ENCODE measurements at regions not wholly inside any gene's neighbourhood (a gene's known extent, or its start where the extent isn't known, plus 50 kb on each side); places are given as distances from the start of the nearest gene placed in this dataset.

DNA sequence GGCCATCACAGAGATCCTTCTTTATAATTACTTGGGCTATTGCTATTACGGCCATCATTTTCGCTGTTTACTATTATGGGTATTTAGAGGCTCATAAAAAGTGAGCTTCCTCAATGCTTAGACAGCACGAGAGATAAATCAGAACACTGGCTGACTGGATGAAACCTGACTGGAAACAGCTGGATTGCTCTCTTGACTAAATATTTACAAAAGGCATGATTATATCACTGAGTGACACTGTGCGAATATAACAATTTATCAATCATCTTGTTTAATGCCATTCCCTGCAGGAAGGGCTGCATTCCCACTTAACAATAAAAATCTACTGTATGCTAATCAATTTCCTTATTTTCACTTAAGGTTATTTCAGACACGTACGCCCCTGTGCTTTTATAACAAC, 260.1 kb upstream of the ARID1B start:
- no peaks in the 10 kb centered on the region for H3K4me1 ChIP-seq (ENCODE audit: control insufficient read depth, insufficient read depth, low read length)
- no CpG with 5 or more reads among the region's 6 CpGs for WGBS (ENCODE audit: insufficient coverage)
- no peak overlapping the region for H3K27ac ChIP-seq (ENCODE audit: low read depth, low read length)
- H3K27me3 ChIP-seq (ENCODE audit: control insufficient read depth, insufficient read depth, low read length): no peaks in the 10 kb centered on the region
- H3K4me3 ChIP-seq (ENCODE audit: low read depth, low read length): no peak overlapping the region
- no peaks in the 10 kb centered on the region for H3K36me3 ChIP-seq (ENCODE audit: control insufficient read depth, insufficient read depth, low read length)
- no peaks in the 10 kb centered on the region for H3K9me3 ChIP-seq (ENCODE audit: control insufficient read depth, insufficient read depth, low read length)
- peak in 2 of 6 donors; percentile 15 to 85 for DNase-seq (ENCODE audit: low read depth in 4 of 6, low spot score in 6 of 6)

DNA sequence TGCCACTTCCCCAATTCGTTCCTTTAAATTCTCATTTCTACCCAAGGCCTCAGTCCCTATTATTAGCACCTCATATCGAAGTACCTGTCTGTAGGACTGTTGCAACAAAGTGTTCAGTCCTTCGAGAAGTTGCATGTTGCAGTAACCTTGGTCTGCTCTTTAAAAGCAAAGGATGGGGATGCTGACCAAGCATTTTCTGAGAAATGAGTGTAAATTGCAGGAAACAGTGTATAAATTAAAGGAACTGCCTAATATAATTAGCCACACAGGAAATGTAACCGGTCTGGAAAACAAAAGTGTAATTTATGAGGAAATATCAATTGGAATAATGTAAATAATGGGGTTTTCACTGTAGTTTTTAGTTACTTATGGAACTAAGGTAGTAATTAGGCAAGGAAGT, 261.9 kb upstream of the ARID1B start:
- H3K9me3 ChIP-seq (ENCODE audit: control insufficient read depth, insufficient read depth, low read length): no peaks in the 10 kb centered on the region
- no peak for DNase-seq (ENCODE audit: low read depth in 4 of 6, low spot score in 6 of 6)
- 100% methylated on average over 2 of the region's 4 CpGs for WGBS (ENCODE audit: insufficient coverage)
- no peaks in the 10 kb centered on the region for H3K27me3 ChIP-seq (ENCODE audit: control insufficient read depth, insufficient read depth, low read length)
- no peaks in the 10 kb centered on the region for H3K4me1 ChIP-seq (ENCODE audit: control insufficient read depth, insufficient read depth, low read length)
- no peaks in the 10 kb centered on the region for H3K36me3 ChIP-seq (ENCODE audit: control insufficient read depth, insufficient read depth, low read length)
- no peak overlapping the region for H3K4me3 ChIP-seq (ENCODE audit: low read depth, low read length)
- H3K27ac ChIP-seq (ENCODE audit: low read depth, low read length): no peak overlapping the region

DNA sequence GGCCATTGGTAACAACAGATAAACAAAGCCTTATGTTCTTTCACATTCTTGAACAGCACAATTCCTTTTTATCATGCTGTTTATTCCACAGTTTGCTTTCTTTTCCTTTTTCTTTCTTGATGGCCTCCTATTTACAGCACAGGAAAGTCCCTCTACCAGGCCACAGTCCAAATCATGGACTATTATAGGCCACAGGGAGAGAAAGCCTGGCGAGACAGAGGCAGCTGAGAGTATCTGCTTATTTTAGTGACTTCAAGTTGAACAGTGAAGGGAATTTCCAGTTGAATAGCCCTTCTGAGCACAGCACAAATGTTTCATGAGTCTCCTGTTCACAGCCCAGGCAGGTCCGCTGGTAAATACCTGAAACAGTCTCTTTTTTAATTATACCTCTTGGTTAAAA, 263.7 kb upstream of the ARID1B start:
- H3K36me3 ChIP-seq (ENCODE audit: control insufficient read depth, insufficient read depth, low read length): no peaks in the 10 kb centered on the region
- no peaks in the 10 kb centered on the region for H3K27me3 ChIP-seq (ENCODE audit: control insufficient read depth, insufficient read depth, low read length)
- H3K9me3 ChIP-seq (ENCODE audit: control insufficient read depth, insufficient read depth, low read length): no peaks in the 10 kb centered on the region
- no peak overlapping the region for H3K27ac ChIP-seq (ENCODE audit: low read depth, low read length)
- no peaks in the 10 kb centered on the region for H3K4me1 ChIP-seq (ENCODE audit: control insufficient read depth, insufficient read depth, low read length)
- WGBS (ENCODE audit: insufficient coverage): no CpG with 5 or more reads among the region's 2 CpGs
- H3K4me3 ChIP-seq (ENCODE audit: low read depth, low read length): no peak overlapping the region
- DNase-seq (ENCODE audit: low read depth in 4 of 6, low spot score in 6 of 6): no peak

DNA sequence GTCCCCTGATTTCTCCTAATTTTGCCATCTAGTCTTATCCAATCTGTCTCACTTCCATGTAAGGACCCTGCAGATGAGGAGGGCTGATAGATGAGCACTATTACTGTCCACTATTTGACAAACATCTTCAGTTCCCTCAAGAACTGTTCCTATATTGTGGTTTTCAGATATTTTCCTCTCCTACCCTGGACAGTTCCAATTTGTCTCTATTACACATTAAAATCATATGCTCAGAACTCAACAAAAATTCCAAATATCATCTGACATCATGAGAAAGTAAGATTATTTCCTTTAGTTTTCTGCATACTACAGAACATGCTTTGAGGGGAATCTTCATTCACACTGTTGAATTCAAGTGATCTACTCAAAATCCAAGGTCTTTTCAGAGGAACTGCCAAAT, 265.6 kb upstream of the ARID1B start:
- Histone ChIP-seq H3K4me1 (ENCODE audit: control insufficient read depth, insufficient read depth, low read length) (no peaks in the 10 kb centered on the region), H3K36me3 (ENCODE audit: control insufficient read depth, insufficient read depth, low read length) (no peaks in the 10 kb centered on the region), H3K4me3 (ENCODE audit: low read depth, low read length) (no peak overlapping the region), H3K27me3 (ENCODE audit: control insufficient read depth, insufficient read depth, low read length) (no peaks in the 10 kb centered on the region), H3K27ac (ENCODE audit: low read depth, low read length) (no peak overlapping the region), H3K9me3 (ENCODE audit: control insufficient read depth, insufficient read depth, low read length) (no peaks in the 10 kb centered on the region)
- DNase-seq (ENCODE audit: low read depth in 4 of 6, low spot score in 6 of 6): no peak

DNA sequence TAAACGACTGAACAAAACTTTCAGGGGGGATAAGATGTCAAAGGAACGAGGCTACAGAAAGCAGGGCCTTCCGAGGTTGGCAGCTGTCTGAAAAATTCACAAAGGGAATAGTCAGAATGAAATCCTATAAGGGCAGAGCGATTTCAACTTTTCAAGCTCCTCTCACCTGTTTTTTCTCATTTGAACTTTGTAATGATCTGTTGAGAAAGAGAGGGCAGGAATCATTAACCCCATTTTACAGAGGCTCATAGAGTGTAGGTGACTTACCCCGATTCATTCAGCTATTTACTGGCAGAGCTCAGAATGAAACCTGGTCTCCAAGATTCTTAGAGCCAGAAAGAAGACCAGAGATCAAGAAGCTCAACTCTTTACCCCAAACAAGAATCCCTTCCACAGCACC, 266.1 kb upstream of the ARID1B start:
- no peak overlapping the region for H3K27ac ChIP-seq (ENCODE audit: low read depth, low read length)
- H3K4me3 ChIP-seq (ENCODE audit: low read depth, low read length): no peak overlapping the region
- no peaks in the 10 kb centered on the region for H3K36me3 ChIP-seq (ENCODE audit: control insufficient read depth, insufficient read depth, low read length)
- no peaks in the 10 kb centered on the region for H3K4me1 ChIP-seq (ENCODE audit: control insufficient read depth, insufficient read depth, low read length)
- no CpG with 5 or more reads among the region's 5 CpGs for WGBS (ENCODE audit: insufficient coverage)
- H3K27me3 ChIP-seq (ENCODE audit: control insufficient read depth, insufficient read depth, low read length): no peaks in the 10 kb centered on the region
- no peaks in the 10 kb centered on the region for H3K9me3 ChIP-seq (ENCODE audit: control insufficient read depth, insufficient read depth, low read length)
- DNase-seq (ENCODE audit: low read depth in 4 of 6, low spot score in 6 of 6): no peak

DNA sequence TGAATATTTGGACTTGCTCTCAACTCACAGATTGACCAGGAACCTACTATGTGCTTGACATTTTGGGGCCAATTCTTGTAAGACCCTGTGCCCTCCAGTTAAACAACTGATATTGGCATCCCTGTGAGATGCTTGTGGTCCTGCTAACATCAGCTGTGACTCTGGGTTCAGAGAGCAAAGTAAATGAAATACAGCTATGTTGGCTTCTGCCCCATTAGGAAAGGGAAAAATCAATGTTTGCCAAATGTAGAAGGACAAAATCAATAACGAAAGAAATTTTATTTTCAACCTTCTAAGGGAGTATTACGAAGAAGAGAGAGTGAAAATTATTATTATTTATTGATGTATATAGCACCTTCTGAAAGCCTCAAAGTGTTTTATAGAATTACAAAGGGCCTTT, 266.9 kb upstream of the ARID1B start:
- no peak for DNase-seq (ENCODE audit: low read depth in 4 of 6, low spot score in 6 of 6)
- H3K36me3 ChIP-seq (ENCODE audit: control insufficient read depth, insufficient read depth, low read length): no peaks in the 10 kb centered on the region
- no peak overlapping the region for H3K27ac ChIP-seq (ENCODE audit: low read depth, low read length)
- no peaks in the 10 kb centered on the region for H3K27me3 ChIP-seq (ENCODE audit: control insufficient read depth, insufficient read depth, low read length)
- H3K4me1 ChIP-seq (ENCODE audit: control insufficient read depth, insufficient read depth, low read length): no peaks in the 10 kb centered on the region
- WGBS (ENCODE audit: insufficient coverage): no CpG with 5 or more reads among the region's 2 CpGs
- H3K4me3 ChIP-seq (ENCODE audit: low read depth, low read length): no peak overlapping the region
- no peaks in the 10 kb centered on the region for H3K9me3 ChIP-seq (ENCODE audit: control insufficient read depth, insufficient read depth, low read length)

GRCh38 chr6:156509496-156509895, 267.7 kb upstream of the ARID1B start:
- DNase-seq (ENCODE audit: low read depth in 4 of 6, low spot score in 6 of 6): no peak
- Histone ChIP-seq H3K4me3 (ENCODE audit: low read depth, low read length) (no peak overlapping the region), H3K36me3 (ENCODE audit: control insufficient read depth, insufficient read depth, low read length) (no peaks in the 10 kb centered on the region), H3K4me1 (ENCODE audit: control insufficient read depth, insufficient read depth, low read length) (no peaks in the 10 kb centered on the region), H3K27ac (ENCODE audit: low read depth, low read length) (no peak overlapping the region), H3K9me3 (ENCODE audit: control insufficient read depth, insufficient read depth, low read length) (no peaks in the 10 kb centered on the region), H3K27me3 (ENCODE audit: control insufficient read depth, insufficient read depth, low read length) (no peaks in the 10 kb centered on the region)
- WGBS (ENCODE audit: insufficient coverage): 87% methylated on average over 7 of the region's 9 CpGs

DNA sequence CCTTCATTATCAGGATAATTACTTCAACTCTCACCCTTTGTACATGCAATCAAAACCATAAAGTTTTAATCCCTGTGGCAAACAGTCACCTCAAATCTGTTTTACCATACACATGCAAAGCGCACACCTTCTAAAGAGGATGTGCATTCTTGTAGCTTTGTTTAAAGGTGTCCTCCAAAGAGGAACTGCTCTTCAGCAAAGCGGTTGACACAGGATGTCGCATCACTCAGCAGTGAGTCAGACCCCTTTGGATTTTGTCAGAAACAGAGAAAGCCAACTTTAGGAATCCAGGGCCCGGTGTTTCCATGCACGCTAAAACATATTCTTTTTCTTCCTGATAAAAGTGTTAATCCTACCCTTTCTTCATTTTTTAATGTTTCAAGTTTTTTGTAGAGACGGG, 268.3 kb upstream of the ARID1B start:
- Histone ChIP-seq H3K4me3 (ENCODE audit: low read depth, low read length) (no peak overlapping the region), H3K9me3 (ENCODE audit: control insufficient read depth, insufficient read depth, low read length) (no peaks in the 10 kb centered on the region), H3K27me3 (ENCODE audit: control insufficient read depth, insufficient read depth, low read length) (no peaks in the 10 kb centered on the region), H3K4me1 (ENCODE audit: control insufficient read depth, insufficient read depth, low read length) (no peaks in the 10 kb centered on the region), H3K27ac (ENCODE audit: low read depth, low read length) (no peak overlapping the region), H3K36me3 (ENCODE audit: control insufficient read depth, insufficient read depth, low read length) (no peaks in the 10 kb centered on the region)
- no peak for DNase-seq (ENCODE audit: low read depth in 4 of 6, low spot score in 6 of 6)
- WGBS (ENCODE audit: insufficient coverage): 94% methylated on average over 4 of the region's 6 CpGs

- Histone ChIP-seq H3K27me3 (ENCODE audit: control insufficient read depth, insufficient read depth, low read length) (no peaks in the 10 kb centered on the region), H3K27ac (ENCODE audit: low read depth, low read length) (no peak overlapping the region), H3K9me3 (ENCODE audit: control insufficient read depth, insufficient read depth, low read length) (no peaks in the 10 kb centered on the region), H3K4me3 (ENCODE audit: low read depth, low read length) (no peak overlapping the region), H3K4me1 (ENCODE audit: control insufficient read depth, insufficient read depth, low read length) (no peaks in the 10 kb centered on the region), H3K36me3 (ENCODE audit: control insufficient read depth, insufficient read depth, low read length) (no peaks in the 10 kb centered on the region)
- DNase-seq (ENCODE audit: low read depth in 4 of 6, low spot score in 6 of 6): peak in 1 of 6 donors; percentile 38
- WGBS (ENCODE audit: insufficient coverage): 61% methylated on average over 2 of the region's 5 CpGs
Observed at GRCh38 chr6:156508126-156508525, 269.1 kb upstream of the ARID1B start.

GRCh38 chr6:156507656-156508055, 269.5 kb upstream of the ARID1B start:
- Histone ChIP-seq H3K27me3 (ENCODE audit: control insufficient read depth, insufficient read depth, low read length) (no peaks in the 10 kb centered on the region), H3K4me3 (ENCODE audit: low read depth, low read length) (no peak overlapping the region), H3K4me1 (ENCODE audit: control insufficient read depth, insufficient read depth, low read length) (no peaks in the 10 kb centered on the region), H3K27ac (ENCODE audit: low read depth, low read length) (no peak overlapping the region), H3K36me3 (ENCODE audit: control insufficient read depth, insufficient read depth, low read length) (no peaks in the 10 kb centered on the region), H3K9me3 (ENCODE audit: control insufficient read depth, insufficient read depth, low read length) (no peaks in the 10 kb centered on the region)
- 75% methylated on average over 12 of the region's 15 CpGs for WGBS (ENCODE audit: insufficient coverage)
- no peak for DNase-seq (ENCODE audit: low read depth in 4 of 6, low spot score in 6 of 6)
